Muscle of leg (tissue), 3 donors: ENCODE measurements at regions not wholly inside any gene's neighbourhood (a gene's known extent, or its start where the extent isn't known, plus 50 kb on each side); places are given as distances from the start of the nearest gene placed in this dataset.

ENCODE experiments used
- DNase-seq: peaks from one replicate; pipeline ENCODE4 v3.0.0; 2013
- H3K27ac ChIP-seq: one replicate; pipeline ENCODE4 v1.5.1; 2013; ENCODE audit warnings: mild to moderate bottlenecking, low read length, control low read depth
- H3K27me3 ChIP-seq: one replicate; pipeline ENCODE4 v1.6.1; 2013; ENCODE audit warnings: low read length; ENCODE audit not compliant: control insufficient read depth, insufficient read depth
- H3K36me3 ChIP-seq: one replicate; pipeline ENCODE4 v1.6.1; 2013; ENCODE audit warnings: low read length; ENCODE audit not compliant: control insufficient read depth, insufficient read depth
- H3K4me1 ChIP-seq: one replicate; pipeline ENCODE4 v1.6.1; 2013; ENCODE audit warnings: low read length; ENCODE audit not compliant: control insufficient read depth, insufficient read depth
- H3K4me3 ChIP-seq: one replicate; pipeline ENCODE4 v1.5.1; 2013; ENCODE audit warnings: low read length, control low read depth
- H3K9me3 ChIP-seq: replicated peaks from 2 replicates; pipeline ENCODE4 v1.6.1; 2013; ENCODE audit warnings: low read depth, low read length; ENCODE audit not compliant: control insufficient read depth
- WGBS: methylation state at CpG from one replicate; pipeline ENCODE4 v1.1.5; 2013; ENCODE audit warnings: missing lambda C conversion rate; ENCODE audit not compliant: insufficient coverage; 5-methylcytosine and 5-hydroxymethylcytosine counted together

- Histone ChIP-seq H3K9me3 (no peaks in the 10 kb centered on the region), H3K27me3 (no peaks in the 10 kb centered on the region), H3K36me3 (no peaks in the 10 kb centered on the region), H3K27ac (no peak overlapping the region), H3K4me1 (no peaks in the 10 kb centered on the region), H3K4me3 (no peak overlapping the region)
- no peak for DNase-seq
- WGBS = 80% methylated on average over 1 of the region's 1 CpG
Measured at GRCh38 chr3:102571006-102571405, 136.2 kb downstream of the ZPLD1 start.

- H3K9me3 ChIP-seq = no peaks in the 10 kb centered on the region
- H3K27ac ChIP-seq = no peak overlapping the region
- H3K4me3 ChIP-seq = no peak overlapping the region
- no peaks in the 10 kb centered on the region for H3K36me3 ChIP-seq
- WGBS = no CpG with 5 or more reads among the region's 2 CpGs
- no peak for DNase-seq
- no peaks in the 10 kb centered on the region for H3K4me1 ChIP-seq
- no peaks in the 10 kb centered on the region for H3K27me3 ChIP-seq
Measured at GRCh38 chr3:102571720-102572384, 137.0 kb downstream of the ZPLD1 start.

DNA sequence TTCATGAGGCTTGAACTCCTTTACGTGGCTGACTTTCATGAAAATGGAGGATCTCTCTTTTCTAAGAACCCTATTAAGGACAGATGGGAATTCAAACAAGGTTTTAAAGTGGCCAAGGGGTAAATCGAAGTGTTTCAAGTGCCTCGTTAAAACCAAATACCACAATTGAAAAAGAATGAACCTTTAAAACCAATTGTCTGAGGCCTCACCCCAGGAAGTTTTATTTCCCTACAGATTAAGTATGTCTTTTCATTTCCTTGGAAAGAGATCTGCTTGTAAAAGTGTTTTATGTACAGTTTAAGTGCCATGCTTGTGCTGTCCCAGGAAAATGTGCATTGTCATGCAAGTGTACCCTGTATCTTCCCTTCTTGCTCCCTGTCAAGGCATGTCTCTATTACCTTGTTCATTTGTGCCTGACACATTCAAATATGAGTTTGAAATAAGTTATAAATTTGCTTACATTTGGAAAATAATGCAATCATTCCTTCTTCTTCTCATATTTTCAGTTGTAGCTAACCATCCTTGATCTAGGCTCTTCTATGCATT, 138.7 kb downstream of the ZPLD1 start:
- no peak for DNase-seq
- Histone ChIP-seq H3K27ac (no peak overlapping the region), H3K9me3 (no peaks in the 10 kb centered on the region), H3K27me3 (no peaks in the 10 kb centered on the region), H3K36me3 (no peaks in the 10 kb centered on the region), H3K4me3 (no peak overlapping the region), H3K4me1 (no peaks in the 10 kb centered on the region)
- no CpG with 5 or more reads among the region's 3 CpGs for WGBS

GRCh38 chr3:102574355-102574754, 139.5 kb downstream of the ZPLD1 start:
- H3K27ac ChIP-seq = no peak overlapping the region

DNA sequence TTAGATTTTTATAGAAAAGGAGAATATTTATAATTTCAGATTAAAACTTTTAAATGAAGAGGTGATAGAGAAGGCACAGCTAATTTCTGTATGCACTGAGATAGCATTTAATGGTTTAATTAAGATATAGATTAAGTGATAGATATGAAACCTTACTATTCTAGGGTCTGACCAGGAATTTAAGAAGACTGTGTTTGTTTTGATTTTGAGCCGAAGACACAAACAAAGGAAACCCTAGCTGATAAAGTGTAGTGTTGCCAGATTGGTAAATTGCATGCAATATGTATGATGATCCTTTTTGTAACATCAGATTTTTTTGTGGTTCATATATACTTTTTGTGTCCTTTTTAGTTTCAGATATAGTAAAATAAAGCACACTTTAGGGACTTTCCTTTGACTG, 141.8 kb downstream of the ZPLD1 start:
- Histone ChIP-seq H3K4me3 (no peak overlapping the region), H3K36me3 (no peaks in the 10 kb centered on the region), H3K9me3 (no peaks in the 10 kb centered on the region), H3K27ac (no peak overlapping the region), H3K4me1 (no peaks in the 10 kb centered on the region), H3K27me3 (no peaks in the 10 kb centered on the region)
- WGBS = no CpG with 5 or more reads among the region's 1 CpG
- DNase-seq = no peak

More at GRCh38 chr3:102574355-102574754, 139.5 kb downstream of the ZPLD1 start:
- no peaks in the 10 kb centered on the region for H3K36me3 ChIP-seq
- no peaks in the 10 kb centered on the region for H3K4me1 ChIP-seq
- DNase-seq = no peak
- H3K4me3 ChIP-seq = no peak overlapping the region
- no peaks in the 10 kb centered on the region for H3K9me3 ChIP-seq
- H3K27me3 ChIP-seq = no peaks in the 10 kb centered on the region
- WGBS = 90% methylated on average over 2 of the region's 6 CpGs

GRCh38 chr3:102577082-102577789, 142.4 kb downstream of the ZPLD1 start:
- Histone ChIP-seq H3K36me3 (no peaks in the 10 kb centered on the region), H3K4me1 (no peaks in the 10 kb centered on the region), H3K27me3 (no peaks in the 10 kb centered on the region), H3K4me3 (no peak overlapping the region), H3K27ac (no peak overlapping the region), H3K9me3 (no peaks in the 10 kb centered on the region)
- DNase-seq = no peak
- WGBS = no CpG with 5 or more reads among the region's 1 CpG

- Histone ChIP-seq H3K4me1 (no peaks in the 10 kb centered on the region), H3K36me3 (no peaks in the 10 kb centered on the region), H3K9me3 (no peaks in the 10 kb centered on the region), H3K27ac (no peak overlapping the region), H3K4me3 (no peak overlapping the region), H3K27me3 (no peaks in the 10 kb centered on the region)
- no peak for DNase-seq
Measured at GRCh38 chr3:102580760-102581159, 145.9 kb downstream of the ZPLD1 start.

GRCh38 chr3:102586485-102586884, 151.7 kb downstream of the ZPLD1 start:
- Histone ChIP-seq H3K27ac (no peak overlapping the region), H3K4me3 (no peak overlapping the region), H3K9me3 (no peaks in the 10 kb centered on the region), H3K27me3 (no peaks in the 10 kb centered on the region), H3K4me1 (no peaks in the 10 kb centered on the region), H3K36me3 (no peaks in the 10 kb centered on the region)
- DNase-seq = no peak
- 90% methylated on average over 4 of the region's 4 CpGs for WGBS

GRCh38 chr3:102593812-102594602, 159.2 kb downstream of the ZPLD1 start:
- no peak overlapping the region for H3K4me3 ChIP-seq
- H3K4me1 ChIP-seq = no peaks in the 10 kb centered on the region
- H3K36me3 ChIP-seq = no peaks in the 10 kb centered on the region
- no peak for DNase-seq
- no peak overlapping the region for H3K27ac ChIP-seq
- H3K9me3 ChIP-seq = no peaks in the 10 kb centered on the region
- no peaks in the 10 kb centered on the region for H3K27me3 ChIP-seq
- WGBS = no CpG with 5 or more reads among the region's 2 CpGs

DNA sequence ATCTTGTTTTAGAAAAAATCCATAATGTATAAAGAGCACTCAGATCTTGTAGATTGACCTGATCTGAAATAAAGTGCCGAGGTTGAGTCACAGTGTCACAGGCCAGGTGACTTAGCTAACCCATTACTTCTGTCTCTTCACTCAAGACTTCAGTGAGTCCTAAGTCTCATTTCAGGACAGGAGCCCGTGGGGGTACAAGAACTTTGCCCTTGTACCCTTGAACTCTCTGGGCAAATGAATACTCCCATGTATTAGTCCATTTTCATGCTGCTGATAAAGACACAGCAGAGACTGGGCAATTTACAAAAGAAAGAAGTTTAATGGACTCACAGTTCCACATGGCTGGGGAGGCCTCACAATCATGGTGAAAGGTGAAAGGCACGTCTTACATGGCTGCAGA, 160.2 kb downstream of the ZPLD1 start:
- Histone ChIP-seq H3K36me3 (no peaks in the 10 kb centered on the region), H3K4me1 (no peaks in the 10 kb centered on the region), H3K27ac (no peak overlapping the region), H3K9me3 (no peaks in the 10 kb centered on the region), H3K4me3 (no peak overlapping the region), H3K27me3 (no peaks in the 10 kb centered on the region)
- no peak for DNase-seq
- WGBS = 100% methylated on average over 1 of the region's 3 CpGs
